H1 (cell line): ENCODE measurements at regions not wholly inside any gene's neighbourhood (a gene's known extent, or its start where the extent isn't known, plus 50 kb on each side); places are given as distances from the start of the nearest gene placed in this dataset.

ENCODE experiments used
- CTCF ChIA-PET: fragments of 300-600 bp; sonication (Branson Sonifier 250); formaldehyde crosslinking; loops from one replicate; lab custom pipeline; 2021; ENCODE audit not compliant: partially characterized antibody; lab: Charles Lee
- POLR2A ChIA-PET: fragments of 300-600 bp; sonication (Branson Sonifier 250); formaldehyde crosslinking; loops from one replicate; lab custom pipeline; 2021; ENCODE audit warnings: inconsistent platforms; ENCODE audit not compliant: partially characterized antibody; lab: Charles Lee
- DNase-seq, 2 experiments: peaks; one replicate each; pipeline versions ENCODE4 v3.0.0 to v3.0.0-alpha.2; 2010 to 2022; ENCODE audit warnings: low spot score in 2 of 2, low read depth in 1 of 2, mixed read lengths in 1 of 2
- FAIRE-seq: peaks from 2 replicates; lab custom pipeline; 2011; peaks lifted over from hg19 to GRCh38; lab: Jason Lieb, UNC
- H2AFZ ChIP-seq: 2 replicates; pipeline ENCODE4 v1.8.1; 2012; ENCODE audit warnings: low read length, inconsistent platforms
- H2AK5ac ChIP-seq: 2 replicates; pipeline ENCODE4 v1.6.1; 2013; ENCODE audit warnings: low read depth, low read length
- H2BK120ac ChIP-seq: replicated peaks from 2 replicates; pipeline ENCODE3; 2013; ENCODE audit warnings: low read depth, low read length, inconsistent platforms
- H2BK12ac ChIP-seq: 2 replicates; pipeline ENCODE4 v1.6.1; 2013; ENCODE audit warnings: low read depth, low read length
- H2BK15ac ChIP-seq: 2 replicates; pipeline ENCODE4 v1.6.1; 2013; ENCODE audit warnings: low read length
- H2BK20ac ChIP-seq: 2 replicates; pipeline ENCODE4 v1.6.1; 2013; ENCODE audit warnings: low read length
- H2BK5ac ChIP-seq: 2 replicates; pipeline ENCODE4 v1.6.1; 2013; ENCODE audit warnings: low read depth, low read length
- H3K14ac ChIP-seq: 2 replicates; pipeline ENCODE4 v1.6.1; 2013; ENCODE audit warnings: inconsistent platforms; ENCODE audit not compliant: insufficient read length
- H3K18ac ChIP-seq: 2 replicates; pipeline ENCODE4 v1.6.1; 2013; ENCODE audit warnings: low read length; ENCODE audit errors: extremely low read depth
- H3K23ac ChIP-seq: 2 replicates; pipeline ENCODE4 v1.6.1; 2013; ENCODE audit warnings: inconsistent platforms; ENCODE audit not compliant: insufficient read length
- H3K23me2 ChIP-seq: 2 replicates; pipeline ENCODE4 v1.6.1; 2013; ENCODE audit warnings: low read depth, low read length
- H3K27ac ChIP-seq: 2 replicates; pipeline ENCODE4 v1.6.1; 2011; ENCODE audit warnings: low read depth, low read length, inconsistent platforms
- H3K27me3 ChIP-seq, 4 experiments: replicated peaks in 1 of 4; 1 replicate in 1 of 4; 2 replicates in 3 of 4; pipeline versions ENCODE4 v1.6.1 to v1.8.1; 2011 to 2013; ENCODE audit warnings: low read length in 3 of 4, mild to moderate bottlenecking in 3 of 4, inconsistent platforms in 2 of 4, mixed read lengths in 2 of 4, moderate library complexity in 1 of 4; ENCODE audit not compliant: control insufficient read depth in 3 of 4, insufficient read depth in 3 of 4; ENCODE audit errors: extremely low read depth in 1 of 4
- H3K36me3 ChIP-seq, 4 experiments: 2 replicates each; pipeline versions ENCODE4 v1.6.1 to v1.8.1; 2011 to 2013; ENCODE audit warnings: mild to moderate bottlenecking in 4 of 4, low read length in 3 of 4, moderate library complexity in 2 of 4, control low read depth in 1 of 4, inconsistent platforms in 1 of 4; ENCODE audit not compliant: insufficient read depth in 4 of 4, control insufficient read depth in 2 of 4
- H3K4ac ChIP-seq: replicated peaks from 2 replicates; pipeline ENCODE3; 2013; ENCODE audit warnings: low read length, low read depth, mixed read lengths, inconsistent platforms; ENCODE audit not compliant: insufficient read length
- H3K4me1 ChIP-seq, 4 experiments: replicated peaks in 1 of 4; 1 replicate in 1 of 4; 2 replicates in 3 of 4; pipeline versions ENCODE4 v1.6.1 to v1.8.1; 2011 to 2013; ENCODE audit warnings: low read length in 3 of 4, inconsistent platforms in 2 of 4, mixed read lengths in 1 of 4; ENCODE audit not compliant: insufficient read depth in 4 of 4, control insufficient read depth in 3 of 4
- H3K4me2 ChIP-seq, 2 experiments: 2 replicates each; pipeline versions ENCODE4 v1.6.1 to v1.8.1; 2011 to 2013; ENCODE audit warnings: low read depth in 2 of 2, low read length in 2 of 2, control low read depth in 1 of 2, inconsistent platforms in 1 of 2, mild to moderate bottlenecking in 1 of 2; ENCODE audit not compliant: insufficient read depth in 1 of 2
- H3K4me3 ChIP-seq, 4 experiments: fragments of 200-600, 300-600 bp in 1 of 4; sonication (generic), shearing (Covaris generic), sonication (Bioruptor Twin) in 1 of 4; 2 replicates each; pipeline versions ENCODE4 v1.5.1 to v1.8.1; 2011 to 2016; ENCODE audit warnings: low read length in 4 of 4, low read depth in 3 of 4, control low read depth in 2 of 4, inconsistent platforms in 2 of 4, mild to moderate bottlenecking in 2 of 4, mixed read lengths in 1 of 4, moderate library complexity in 1 of 4; ENCODE audit not compliant: insufficient read depth in 2 of 4; ENCODE audit errors: extremely low read depth in 1 of 4
- H3K56ac ChIP-seq: replicated peaks from 2 replicates; pipeline ENCODE3; 2013; ENCODE audit warnings: low read depth, mild to moderate bottlenecking, mixed read lengths, low read length, inconsistent platforms; ENCODE audit not compliant: insufficient read length
- H3K79me1 ChIP-seq: 2 replicates; pipeline ENCODE4 v1.6.1; 2013; ENCODE audit warnings: low read depth, low read length, control low read depth
- H3K79me2 ChIP-seq, 2 experiments: 2 replicates each; pipeline versions ENCODE4 v1.6.1 to v1.8.1; 2012 to 2013; ENCODE audit warnings: low read length in 2 of 2, mild to moderate bottlenecking in 2 of 2, inconsistent platforms in 1 of 2; ENCODE audit not compliant: insufficient read depth in 2 of 2, control insufficient read depth in 1 of 2
- H3K9ac ChIP-seq, 4 experiments: replicated peaks in 1 of 4; 1 replicate in 1 of 4; 2 replicates in 3 of 4; pipeline versions ENCODE4 v1.6.1 to v1.8.1; 2011 to 2013; ENCODE audit warnings: low read depth in 3 of 4, low read length in 3 of 4, control low read depth in 2 of 4, mild to moderate bottlenecking in 2 of 4, moderate library complexity in 2 of 4, inconsistent platforms in 1 of 4; ENCODE audit errors: extremely low read depth in 1 of 4
- H3K9me3 ChIP-seq, 2 experiments: 2 replicates each; pipeline versions ENCODE4 v1.6.1 to v1.8.1; 2012 to 2013; ENCODE audit warnings: mild to moderate bottlenecking in 2 of 2, moderate library complexity in 2 of 2, control low read depth in 1 of 2, inconsistent platforms in 1 of 2, low read depth in 1 of 2, low read length in 1 of 2, mixed read lengths in 1 of 2; ENCODE audit not compliant: insufficient read depth in 2 of 2
- H4K20me1 ChIP-seq, 2 experiments: replicated peaks in 1 of 2; 2 replicates each; pipeline versions ENCODE3 to v1.8.1; 2011 to 2013; ENCODE audit warnings: inconsistent platforms in 2 of 2, low read length in 2 of 2, mild to moderate bottlenecking in 1 of 2; ENCODE audit not compliant: insufficient read depth in 2 of 2, control insufficient read depth in 1 of 2
- H4K5ac ChIP-seq: 2 replicates; pipeline ENCODE4 v1.6.1; 2013; ENCODE audit warnings: low read length, low read depth, mixed read lengths, inconsistent platforms; ENCODE audit not compliant: insufficient read length
- H4K8ac ChIP-seq: 2 replicates; pipeline ENCODE4 v1.8.0; 2013; ENCODE audit warnings: mild to moderate bottlenecking, moderate library complexity, low read length, inconsistent platforms; ENCODE audit not compliant: insufficient read depth; ENCODE audit errors: extremely low read depth
- H4K91ac ChIP-seq: replicated peaks from 2 replicates; pipeline ENCODE3; 2013; ENCODE audit warnings: low read length, mixed read lengths, inconsistent platforms; ENCODE audit not compliant: insufficient read length
- BACH1 ChIP-seq: IDR thresholded peaks from 2 replicates; pipeline ENCODE4 v1.6.1; 2012; ENCODE audit warnings: low read length, improper control_type of control experiment
- CTCF ChIP-seq, 3 experiments: IDR thresholded peaks; 1 replicate in 2 of 3; 2 replicates in 1 of 3; pipeline versions ENCODE4 v1.5.1 to v1.6.1; 2011; ENCODE audit warnings: low read length in 3 of 3, mild to moderate bottlenecking in 3 of 3, inconsistent platforms in 2 of 3, low read depth in 1 of 3, moderate library complexity in 1 of 3; ENCODE audit not compliant: insufficient read depth in 1 of 3; ENCODE audit errors: control extremely low read depth in 1 of 3
- GTF2F1 ChIP-seq: IDR thresholded peaks from 2 replicates; pipeline ENCODE4 v1.6.1; 2012; ENCODE audit warnings: low read depth, low read length, improper control_type of control experiment, borderline replicate concordance
- HDAC6 ChIP-seq: IDR thresholded peaks from one replicate; pipeline ENCODE4 v1.7.1; 2012; ENCODE audit warnings: low read depth, mild to moderate bottlenecking, inconsistent platforms, low read length, moderate library complexity
- JUND ChIP-seq: IDR thresholded peaks from 2 replicates; pipeline ENCODE4 v1.6.1; 2011; ENCODE audit warnings: mild to moderate bottlenecking, improper control_type of control experiment, low read length
- KDM4A ChIP-seq: IDR thresholded peaks from one replicate; pipeline ENCODE4 v1.7.1; 2012; ENCODE audit warnings: low read depth, mild to moderate bottlenecking, moderate library complexity, low read length, inconsistent platforms; ENCODE audit not compliant: severe bottlenecking
- PHF8 ChIP-seq: fragments of 200-600 bp; sonication (generic); conservative IDR thresholded peaks from 2 replicates; pipeline ENCODE4 v1.7.1; 2012; ENCODE audit warnings: low read depth, mild to moderate bottlenecking, inconsistent platforms, low read length, moderate library complexity
- SAP30 ChIP-seq: fragments of 300-600 bp; sonication (generic); IDR thresholded peaks from 2 replicates; pipeline ENCODE4 v1.7.1; 2012; ENCODE audit warnings: low read length, moderate library complexity, mild to moderate bottlenecking, inconsistent platforms; ENCODE audit not compliant: insufficient read depth, insufficient replicate concordance
- SP1 ChIP-seq: IDR thresholded peaks from 2 replicates; pipeline ENCODE4 v1.6.1; 2011; ENCODE audit warnings: low read depth, low read length
- TAF1 ChIP-seq: IDR thresholded peaks from 2 replicates; pipeline ENCODE4 v1.6.1; 2011; ENCODE audit warnings: mild to moderate bottlenecking, low read depth, low read length
- ZNF274 ChIP-seq: IDR thresholded peaks from 2 replicates; pipeline ENCODE4 v1.7.0; 2012; ENCODE audit warnings: low read length, borderline replicate concordance; ENCODE audit errors: extremely low read depth
- WGBS, 2 experiments: shearing (Covaris generic) in 1 of 2; methylation state at CpG; one replicate each; pipeline versions ENCODE4 v1.1.6 to v1.1.7; 2013 to 2015; ENCODE audit warnings: low lambda C conversion rate in 2 of 2, mixed read lengths in 2 of 2, inconsistent platforms in 1 of 2, low coverage in 1 of 2, missing lambda C conversion rate in 1 of 2; ENCODE audit not compliant: insufficient replicate concordance in 2 of 2, insufficient coverage in 1 of 2, insufficient read length in 1 of 2; ENCODE audit errors: extremely low coverage in 1 of 2, missing lambda C conversion rate in 1 of 2; 5-methylcytosine and 5-hydroxymethylcytosine counted together
- TF ChIP-seq, protein P1 (sequence below): IDR thresholded peaks from 2 replicates; pipeline ENCODE4 v1.6.1; 2011; ENCODE audit warnings: low read depth, mild to moderate bottlenecking, low read length; ENCODE audit not compliant: insufficient read depth

DNA sequence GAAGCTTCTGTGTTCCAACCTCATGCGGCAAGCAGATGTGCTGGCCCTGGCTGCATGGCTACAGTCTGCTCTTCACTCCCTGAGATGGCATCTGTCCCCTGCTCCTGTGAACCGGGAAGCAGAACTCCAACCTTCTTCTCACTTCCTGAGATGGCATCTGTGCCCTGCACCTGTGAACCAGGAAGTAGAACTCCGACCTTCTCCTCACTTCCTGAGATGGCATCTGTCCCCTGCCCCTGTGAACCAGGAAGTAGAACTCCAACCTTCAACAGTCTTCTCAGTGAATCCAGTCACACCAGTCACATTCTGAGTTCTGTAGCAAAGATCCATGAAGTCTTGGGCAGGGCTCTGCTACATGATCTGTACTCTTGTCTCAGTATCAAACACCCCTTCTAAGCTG lies 887.2 kb upstream of the KLHL29 start:
- Histone ChIP-seq H3K27ac (no peak overlapping the region), H3K9me3 (no peaks in the 10 kb centered on the region), H3K79me1 (no peaks in the 10 kb centered on the region), H4K91ac (no peak overlapping the region), H4K8ac (no peak overlapping the region), H3K4me3 (no peak overlapping the region), H2BK15ac (no peak overlapping the region), H3K9ac (no peak overlapping the region), H3K79me2 (no peaks in the 10 kb centered on the region), H3K56ac (no peak overlapping the region), H2BK12ac (no peak overlapping the region), H2BK20ac (no peak overlapping the region), H4K20me1 (no peaks in the 10 kb centered on the region), H3K18ac (no peak overlapping the region), H3K23ac (no peak overlapping the region), H3K4me2 (no peak overlapping the region), H3K36me3 (no peaks in the 10 kb centered on the region), H3K4ac (no peak overlapping the region), H2AK5ac (no peak overlapping the region), H3K23me2 (no peaks in the 10 kb centered on the region), H3K27me3 (no peaks in the 10 kb centered on the region), H3K4me1 (peaks cover 0 to 5% (median 0%) of the 10 kb centered on the region in 4 experiments; a peak in 1 of 7 replicates), H2BK120ac (no peak overlapping the region), H4K5ac (no peak overlapping the region), H2AFZ (no peak overlapping the region), H3K14ac (no peak overlapping the region), H2BK5ac (no peak overlapping the region)
- FAIRE-seq = no peak
- WGBS, 2 experiments = 95% methylated on average over 3 of the region's 3 CpGs; no CpG with 5 or more reads in 1 of the 2 experiments
- no peak for DNase-seq
- ChIA-PET POLR2A (no interaction called here), CTCF (no interaction called here)
- TF ChIP-seq HDAC6 (no peak), SAP30 (no peak), PHF8 (no peak), CTCF (IDR thresholded peaks at IDR 0.05; ENCODE audit: control extremely low read depth in 1 of 3, insufficient read depth in 1 of 3, low read depth in 1 of 3, low read length in 3 of 3) (no peak), BACH1 (no peak), ZNF274 (no peak), GTF2F1 (no peak), JUND (no peak), KDM4A (no peak), SP1 (no peak), TAF1 (no peak)
- TF ChIP-seq, protein P1, sequence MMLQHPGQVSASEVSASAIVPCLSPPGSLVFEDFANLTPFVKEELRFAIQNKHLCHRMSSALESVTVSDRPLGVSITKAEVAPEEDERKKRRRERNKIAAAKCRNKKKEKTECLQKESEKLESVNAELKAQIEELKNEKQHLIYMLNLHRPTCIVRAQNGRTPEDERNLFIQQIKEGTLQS = no peak
